Keratinocyte (primary cell): ENCODE measurements at regions not wholly inside any gene's neighbourhood (a gene's known extent, or its start where the extent isn't known, plus 50 kb on each side); places are given as distances from the start of the nearest gene placed in this dataset.

Experiments used
- DNase-seq: peaks from one replicate; pipeline ENCODE4 v3.0.0-alpha.2; 2011; ENCODE audit warnings: low read depth, missing footprints, low spot score
- FAIRE-seq: peaks from 2 replicates; lab custom pipeline; 2011; peaks lifted over from hg19 to GRCh38; lab: Jason Lieb, UNC
- H2AFZ ChIP-seq: 2 replicates; pipeline ENCODE4 v1.6.0; 2012; ENCODE audit warnings: low read length, control low read depth, inconsistent platforms; ENCODE audit not compliant: control insufficient read depth
- H3K27ac ChIP-seq: 2 replicates; pipeline ENCODE4 v1.5.1; 2011; ENCODE audit warnings: low read length; ENCODE audit not compliant: control insufficient read depth, insufficient read depth
- H3K27me3 ChIP-seq: 3 replicates; pipeline ENCODE4 v1.6.0; 2011; ENCODE audit warnings: low read length; ENCODE audit not compliant: control insufficient read depth, insufficient read depth; ENCODE audit errors: extremely low read depth
- H3K36me3 ChIP-seq, 2 experiments: 2 replicates in 1 of 2; 3 replicates in 1 of 2; pipeline ENCODE4 v1.5.1; 2011; ENCODE audit warnings: low read length in 2 of 2, mild to moderate bottlenecking in 1 of 2; ENCODE audit not compliant: control insufficient read depth in 2 of 2, insufficient read depth in 2 of 2; ENCODE audit errors: extremely low read depth in 1 of 2
- H3K4me1 ChIP-seq: 3 replicates; pipeline ENCODE4 v1.5.1; 2011; ENCODE audit warnings: low read length; ENCODE audit not compliant: control insufficient read depth, insufficient read depth; ENCODE audit errors: extremely low read depth
- H3K4me2 ChIP-seq: 3 replicates; pipeline ENCODE4 v1.6.0; 2011; ENCODE audit warnings: low read depth, low read length; ENCODE audit not compliant: control insufficient read depth, insufficient read depth; ENCODE audit errors: extremely low read depth
- H3K4me3 ChIP-seq, 3 experiments: fragments of 200-600 bp in 1 of 3; sonication (generic) in 1 of 3; 2 replicates in 2 of 3; 3 replicates in 1 of 3; pipeline ENCODE4 v1.5.1; 2011 to 2016; ENCODE audit warnings: low read length in 3 of 3, mild to moderate bottlenecking in 3 of 3, control low read depth in 2 of 3, inconsistent platforms in 1 of 3, low read depth in 1 of 3, mixed read lengths in 1 of 3, mixed run types in 1 of 3, moderate library complexity in 1 of 3; ENCODE audit not compliant: control insufficient read depth in 2 of 3, insufficient read depth in 2 of 3; ENCODE audit errors: extremely low read depth in 1 of 3
- H3K79me2 ChIP-seq: 2 replicates; pipeline ENCODE4 v1.6.0; 2012; ENCODE audit warnings: low read length; ENCODE audit not compliant: control insufficient read depth, insufficient read depth
- H3K9ac ChIP-seq: 3 replicates; pipeline ENCODE4 v1.6.0; 2011; ENCODE audit warnings: low read length; ENCODE audit not compliant: control insufficient read depth, insufficient read depth; ENCODE audit errors: extremely low read depth
- H3K9me1 ChIP-seq: 3 replicates; pipeline ENCODE4 v1.6.0; 2011; ENCODE audit warnings: low read length; ENCODE audit not compliant: control insufficient read depth, insufficient read depth; ENCODE audit errors: extremely low read depth
- H3K9me3 ChIP-seq: 2 replicates; pipeline ENCODE4 v1.5.1; 2012; ENCODE audit warnings: low read depth, low read length; ENCODE audit not compliant: control insufficient read depth
- H4K20me1 ChIP-seq: 3 replicates; pipeline ENCODE4 v1.6.0; 2011; ENCODE audit warnings: low read length; ENCODE audit not compliant: control insufficient read depth, insufficient read depth; ENCODE audit errors: extremely low read depth
- EZH2 ChIP-seq: IDR thresholded peaks from one replicate; pipeline ENCODE4 v1.6.1; 2012; ENCODE audit warnings: inconsistent platforms, mild to moderate bottlenecking, low read length, moderate library complexity
- dilution Hi-C: fragments of 300-500 bp; cut with MboI; formaldehyde crosslinking; loops from one replicate; pipeline ENCODE4 v1.7.0; 2020; ENCODE audit warnings: low sequenced_read_pairs; ENCODE audit not compliant: extremely low pct_ligation_motif_present
- TF ChIP-seq, protein P1 (sequence below), 3 experiments: IDR thresholded peaks in 1 of 3; conservative IDR thresholded peaks in 1 of 3; optimal IDR thresholded peaks in 1 of 3; 2 replicates in 2 of 3; 3 replicates in 1 of 3; pipeline versions ENCODE3 to v1.5.1; 2011; ENCODE audit warnings: low read length in 3 of 3, mild to moderate bottlenecking in 3 of 3, moderate library complexity in 2 of 3, control low read depth in 1 of 3, inconsistent platforms in 1 of 3; ENCODE audit not compliant: insufficient read depth in 2 of 3; ENCODE audit errors: extremely low read depth in 1 of 3

DNA sequence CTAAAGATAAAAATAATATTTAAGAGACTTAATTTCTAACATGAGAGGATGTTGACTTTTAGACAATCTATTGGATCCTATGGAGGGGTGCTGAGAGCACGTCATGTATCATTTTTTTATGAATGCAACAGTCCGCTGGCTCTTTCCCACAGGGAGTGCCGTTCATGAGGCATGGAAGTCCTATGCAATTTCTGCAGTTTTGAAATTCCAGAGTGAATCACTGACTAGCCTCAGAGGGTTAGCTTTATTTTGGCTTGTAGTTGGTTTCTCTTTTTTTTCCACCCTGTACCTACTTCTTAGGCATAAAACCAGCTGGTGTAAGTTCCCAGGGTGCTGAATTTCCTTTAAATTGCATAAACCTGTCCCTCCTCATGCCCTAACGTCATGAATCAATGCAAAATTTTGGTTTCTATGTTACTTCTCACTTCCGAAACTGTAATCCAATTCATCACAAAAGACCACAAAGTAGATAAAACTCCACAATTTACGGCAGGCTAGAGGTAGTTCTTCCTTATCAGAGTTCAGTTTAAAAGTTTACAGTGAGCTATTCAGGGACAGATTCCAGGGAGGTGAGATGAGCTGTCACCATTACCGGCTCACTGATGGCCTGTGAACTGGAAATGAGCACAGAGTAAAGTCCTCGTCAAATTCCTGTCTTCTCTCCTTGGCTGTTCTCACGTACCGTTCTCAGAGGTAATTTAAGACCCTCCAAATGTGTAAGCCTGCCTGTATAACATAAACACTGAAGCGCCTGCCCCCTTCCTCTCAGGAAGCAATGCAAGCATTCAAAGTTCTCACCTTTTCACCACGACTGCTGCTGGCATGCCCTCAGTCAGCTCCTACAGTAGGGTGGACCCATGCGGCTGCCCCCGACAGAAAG is 216.6 kb upstream of the SLC10A2 start:
- peak overlapping the region; percentile 93 for H3K27ac ChIP-seq
- DNase-seq: peak; percentile 48

DNA sequence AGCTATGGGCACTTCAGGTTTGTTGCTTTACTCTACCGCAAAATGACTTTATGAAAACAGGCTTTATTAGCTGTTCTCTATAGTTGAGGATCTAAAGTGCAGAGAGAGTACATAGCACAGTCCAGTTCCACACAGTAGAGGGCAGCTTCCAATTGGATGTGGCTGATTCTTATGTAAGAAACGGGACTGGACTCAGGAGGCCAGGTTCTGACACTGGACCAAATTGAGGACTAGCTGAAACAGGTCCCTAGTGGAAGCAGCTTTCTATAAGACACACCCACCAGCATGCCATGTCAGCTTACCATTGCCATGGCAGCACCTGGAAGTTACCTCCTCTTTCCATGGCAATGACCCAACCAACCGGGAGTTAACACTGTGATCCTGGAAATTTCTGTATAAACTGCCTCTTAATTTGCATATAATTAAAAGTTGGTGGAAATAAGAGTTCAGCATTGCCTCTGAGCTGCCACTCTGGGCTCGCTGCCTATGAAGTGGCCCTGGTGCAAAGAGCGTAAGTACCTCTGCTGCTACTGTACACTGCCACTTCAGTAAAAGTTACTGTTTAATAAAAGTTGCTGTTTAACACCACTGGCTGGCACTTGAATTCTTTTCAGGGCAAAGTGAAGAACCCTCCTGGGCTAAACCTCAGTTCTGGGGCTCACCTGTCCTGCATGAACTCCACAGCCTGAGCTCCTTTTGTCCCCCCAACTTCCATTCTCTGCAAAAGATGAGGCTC is 211.9 kb upstream of the SLC10A2 start:
- no peak for FAIRE-seq
- dilution Hi-C loops: no loop called here
- Histone ChIP-seq H3K4me2 (no peak overlapping the region), H3K79me2 (no peaks in the 10 kb centered on the region), H3K4me1 (peaks cover 16% of the 10 kb centered on the region), H4K20me1 (no peaks in the 10 kb centered on the region), H3K27ac (no peak overlapping the region), H2AFZ (peak overlapping the region; percentile 24), H3K4me3 (no peak overlapping the region), H3K27me3 (no peaks in the 10 kb centered on the region), H3K36me3 (no peaks in the 10 kb centered on the region), H3K9me1 (no peaks in the 10 kb centered on the region), H3K9ac (no peak overlapping the region), H3K9me3 (no peaks in the 10 kb centered on the region)
- no peak for TF ChIP-seq EZH2
- TF ChIP-seq, protein P1, sequence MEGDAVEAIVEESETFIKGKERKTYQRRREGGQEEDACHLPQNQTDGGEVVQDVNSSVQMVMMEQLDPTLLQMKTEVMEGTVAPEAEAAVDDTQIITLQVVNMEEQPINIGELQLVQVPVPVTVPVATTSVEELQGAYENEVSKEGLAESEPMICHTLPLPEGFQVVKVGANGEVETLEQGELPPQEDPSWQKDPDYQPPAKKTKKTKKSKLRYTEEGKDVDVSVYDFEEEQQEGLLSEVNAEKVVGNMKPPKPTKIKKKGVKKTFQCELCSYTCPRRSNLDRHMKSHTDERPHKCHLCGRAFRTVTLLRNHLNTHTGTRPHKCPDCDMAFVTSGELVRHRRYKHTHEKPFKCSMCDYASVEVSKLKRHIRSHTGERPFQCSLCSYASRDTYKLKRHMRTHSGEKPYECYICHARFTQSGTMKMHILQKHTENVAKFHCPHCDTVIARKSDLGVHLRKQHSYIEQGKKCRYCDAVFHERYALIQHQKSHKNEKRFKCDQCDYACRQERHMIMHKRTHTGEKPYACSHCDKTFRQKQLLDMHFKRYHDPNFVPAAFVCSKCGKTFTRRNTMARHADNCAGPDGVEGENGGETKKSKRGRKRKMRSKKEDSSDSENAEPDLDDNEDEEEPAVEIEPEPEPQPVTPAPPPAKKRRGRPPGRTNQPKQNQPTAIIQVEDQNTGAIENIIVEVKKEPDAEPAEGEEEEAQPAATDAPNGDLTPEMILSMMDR (optimal IDR thresholded peaks at IDR 0.05 in 1 of 3, IDR thresholded peaks at IDR 0.05 in 1 of 3, conservative IDR thresholded peaks at IDR 0.05 in 1 of 3; ENCODE audit: extremely low read depth in 1 of 3, insufficient read depth in 2 of 3, low read length in 3 of 3): peak in 1 of 3 experiments; percentile 7
- no peak for DNase-seq

More for the DNA sequence above, 216.6 kb upstream of the SLC10A2 start:
- peaks cover 27% of the 10 kb centered on the region for H3K4me1 ChIP-seq
- no peaks in the 10 kb centered on the region for H3K9me1 ChIP-seq
- no peaks in the 10 kb centered on the region for H3K36me3 ChIP-seq
- H3K4me2 ChIP-seq: peak overlapping the region; percentile 62
- peak overlapping the region; percentile 62 for H3K9ac ChIP-seq
- TF ChIP-seq EZH2: no peak
- TF ChIP-seq, protein P1 (optimal IDR thresholded peaks at IDR 0.05 in 1 of 3, IDR thresholded peaks at IDR 0.05 in 1 of 3, conservative IDR thresholded peaks at IDR 0.05 in 1 of 3; ENCODE audit: extremely low read depth in 1 of 3, insufficient read depth in 2 of 3, low read length in 3 of 3): no peak
- no peaks in the 10 kb centered on the region for H3K9me3 ChIP-seq
- H2AFZ ChIP-seq: peak overlapping the region; percentile 70
- H4K20me1 ChIP-seq: no peaks in the 10 kb centered on the region
- dilution Hi-C loops: no loop called here
- FAIRE-seq: peak; percentile 91
- no peaks in the 10 kb centered on the region for H3K79me2 ChIP-seq
- no peaks in the 10 kb centered on the region for H3K27me3 ChIP-seq
- H3K4me3 ChIP-seq: no peak overlapping the region
